Ureter (tissue), 1 donor: ENCODE measurements at regions not wholly inside any gene's neighbourhood (a gene's known extent, or its start where the extent isn't known, plus 50 kb on each side); places are given as distances from the start of the nearest gene placed in this dataset.

Experiments used
- DNase-seq: peaks from one replicate; pipeline ENCODE4 v3.0.0-alpha.2; 2020; ENCODE audit warnings: low spot score
- donor health status: DM: yes; HTN: yes; CAD: no.

- no peak for DNase-seq
Observed at GRCh38 chr2:205902041-205902899, 183.7 kb downstream of the INO80D start.

DNA sequence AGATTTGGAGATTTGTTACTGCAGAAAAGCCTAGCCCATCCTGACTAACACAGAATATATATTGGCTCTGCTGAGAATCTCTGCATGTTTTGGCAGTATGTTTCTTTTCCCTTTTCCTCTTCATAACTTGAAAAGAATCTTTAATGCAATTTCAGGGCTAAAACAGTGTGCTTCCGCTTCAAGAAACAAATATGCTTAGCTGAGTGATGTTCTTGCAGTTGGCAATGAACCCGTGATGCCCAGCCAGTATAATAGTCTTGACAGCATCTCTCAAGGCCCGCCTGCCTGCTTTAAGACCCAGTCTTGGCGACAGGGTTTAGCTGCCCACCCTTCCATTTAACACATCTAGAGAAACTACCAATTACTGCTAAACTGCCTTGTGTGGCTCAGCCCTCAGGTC, 184.5 kb downstream of the INO80D start:
- DNase-seq = no peak

- no peak for DNase-seq
Observed at GRCh38 chr2:205898744-205899143, 187.2 kb downstream of the INO80D start.

- no peak for DNase-seq
Observed at GRCh38 chr2:205895981-205896655, 189.9 kb downstream of the INO80D start.

- no peak for DNase-seq
Observed at GRCh38 chr2:205892665-205893259, 193.2 kb downstream of the INO80D start.

- DNase-seq = no peak
Observed at GRCh38 chr2:205892251-205892655, 193.7 kb downstream of the INO80D start.

- DNase-seq = no peak
Observed at GRCh38 chr2:205889114-205889513, 196.9 kb downstream of the INO80D start.

GRCh38 chr2:205887637-205888036, 198.3 kb downstream of the INO80D start:
- no peak for DNase-seq

DNA sequence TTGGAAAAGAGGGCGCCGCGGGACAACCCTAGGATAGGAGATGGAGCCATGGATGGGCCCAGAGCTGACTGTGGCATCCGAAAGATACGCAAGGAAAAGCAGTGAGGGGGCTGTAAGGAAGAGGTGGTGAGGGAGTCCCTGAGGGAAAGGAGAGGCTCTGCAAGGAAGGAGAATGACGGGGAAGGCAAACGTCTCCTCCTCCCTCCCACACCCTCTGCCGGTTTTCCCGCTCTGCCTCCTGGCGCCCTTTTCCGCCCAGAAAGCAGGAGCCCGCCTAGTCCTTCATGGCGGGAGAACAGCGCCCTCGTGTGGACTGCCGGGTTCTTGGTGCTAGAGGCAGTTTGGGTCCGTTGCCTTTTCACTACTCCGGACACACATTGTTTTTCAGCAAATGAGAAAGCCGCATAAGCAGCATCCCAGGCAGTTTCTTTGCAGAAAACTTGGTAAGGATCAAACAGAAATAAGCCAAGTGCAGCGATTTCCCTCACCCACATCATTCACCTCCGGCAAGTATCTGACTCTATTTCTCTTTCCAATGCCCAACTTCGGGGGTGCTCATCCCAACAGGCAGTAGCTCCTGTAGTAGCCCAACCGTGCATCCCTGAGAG, 200.4 kb downstream of the INO80D start:
- DNase-seq = peak; percentile 89

DNA sequence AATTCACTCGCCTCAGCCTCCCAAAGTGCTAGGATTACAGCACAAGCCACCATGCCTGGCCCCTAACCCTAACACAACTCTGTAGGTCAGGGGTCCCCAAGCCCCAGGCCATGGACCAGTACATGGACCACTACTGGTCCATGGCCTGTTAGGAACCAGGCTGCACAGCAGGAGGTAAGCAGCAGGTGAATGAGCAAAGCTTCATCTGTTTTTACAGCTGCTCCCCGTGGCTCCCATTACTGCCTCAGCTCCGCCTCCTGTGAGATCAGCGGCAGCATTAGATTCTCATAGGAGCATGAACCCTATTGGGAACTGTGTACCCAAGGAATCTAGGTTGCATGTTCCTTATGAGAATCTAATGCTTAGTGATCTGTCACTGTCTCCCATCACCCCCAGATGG, 201.7 kb downstream of the NRP2 start:
- DNase-seq = no peak

- DNase-seq = no peak
Observed at GRCh38 chr2:205882806-205883425, 200.6 kb downstream of the NRP2 start.

- no peak for DNase-seq
Observed at GRCh38 chr2:205880048-205880447, 197.7 kb downstream of the NRP2 start.

DNA sequence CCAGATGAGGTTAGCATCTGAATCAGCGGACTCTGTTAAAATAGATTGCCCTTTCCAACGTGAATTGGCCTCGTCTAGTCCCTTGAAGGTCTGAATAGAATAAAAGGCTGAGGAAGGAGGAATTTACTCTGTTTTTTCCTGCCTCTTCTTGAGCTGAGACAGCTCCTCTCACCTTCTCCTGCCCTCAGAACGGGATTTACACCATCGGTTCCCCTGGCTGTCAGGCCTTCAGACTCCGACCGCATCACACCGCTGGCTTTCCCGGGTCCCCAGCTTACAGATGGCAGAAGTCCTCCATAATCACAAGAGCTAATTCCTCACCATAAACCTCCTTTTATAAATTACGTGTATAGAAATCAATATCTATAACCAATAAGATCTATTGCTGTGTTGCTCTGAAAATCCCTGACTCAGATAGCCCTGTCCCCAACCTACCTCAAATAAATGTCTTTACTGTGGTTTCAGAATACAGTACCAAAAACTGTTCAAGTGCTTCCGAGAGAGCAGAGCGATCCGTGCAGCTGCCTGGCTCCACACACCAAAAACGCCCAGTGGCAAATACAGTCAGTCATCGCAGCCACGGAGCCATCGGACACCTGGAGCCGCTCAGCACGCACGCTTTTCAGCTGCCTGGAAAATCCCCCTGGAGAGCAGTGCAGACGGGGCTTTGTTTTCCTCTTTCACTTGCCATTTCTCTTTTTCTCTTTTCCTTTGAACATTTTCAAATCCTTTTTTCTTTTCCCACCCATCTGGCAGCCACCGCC, 196.9 kb downstream of the NRP2 start:
- DNase-seq = no peak

DNA sequence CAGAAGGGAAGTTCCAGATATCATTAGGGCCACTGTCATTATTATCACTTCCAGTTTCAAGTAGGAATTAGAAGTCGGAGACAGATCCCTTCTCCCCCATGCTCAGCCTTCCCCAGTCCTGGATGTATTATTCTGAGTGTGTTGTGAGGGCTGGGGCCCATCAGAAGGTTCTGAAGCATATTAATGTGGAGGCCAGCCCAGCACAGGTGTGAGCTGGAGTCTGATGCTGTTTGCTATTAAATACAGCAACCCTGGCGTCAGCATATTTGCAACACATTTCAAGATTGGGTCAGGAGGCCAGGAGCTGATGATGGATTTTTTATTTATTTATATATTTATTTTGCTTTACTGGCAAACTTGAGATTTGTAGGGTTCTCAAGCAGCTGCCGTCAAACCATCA, 195.2 kb downstream of the NRP2 start:
- no peak for DNase-seq

DNA sequence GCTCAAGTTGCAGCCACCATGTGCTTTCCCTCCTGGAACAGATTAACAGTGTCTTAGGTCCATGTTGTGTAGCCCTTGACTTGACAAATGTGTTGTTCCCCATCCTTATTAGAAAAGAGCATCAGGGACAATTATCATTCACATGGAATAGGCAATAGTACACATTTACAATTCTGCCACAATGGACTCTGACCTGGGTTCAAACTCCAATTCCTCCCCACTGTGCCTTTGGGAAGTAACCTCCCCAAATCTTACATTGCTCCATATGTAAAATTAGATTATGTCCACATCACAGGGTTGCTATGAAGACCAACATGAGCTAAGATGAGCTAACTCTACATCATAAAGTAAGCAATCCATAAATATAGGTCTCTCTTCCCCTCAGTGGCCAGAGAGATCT, 193.8 kb downstream of the NRP2 start:
- no peak for DNase-seq

DNA sequence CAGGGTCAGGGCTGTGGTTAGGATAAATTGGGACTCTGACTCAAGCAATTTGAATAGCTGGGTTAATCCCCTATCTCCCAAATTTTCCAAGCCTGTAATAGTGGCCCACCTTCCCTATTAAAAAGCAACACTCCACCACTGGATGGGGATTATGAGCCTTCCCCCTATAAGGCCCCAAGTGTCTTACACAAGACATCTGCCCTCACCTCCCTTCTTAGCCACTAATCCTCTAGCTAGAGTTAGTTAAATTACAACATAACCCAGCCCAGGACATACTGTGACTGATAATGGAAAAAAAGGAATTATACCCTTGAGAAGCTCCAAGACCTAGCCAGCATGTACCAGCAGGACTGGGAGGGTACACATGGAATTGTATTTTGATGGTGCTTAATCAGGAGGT, 190.4 kb downstream of the NRP2 start:
- no peak for DNase-seq

GRCh38 chr2:205869439-205869838, 187.1 kb downstream of the NRP2 start:
- no peak for DNase-seq

GRCh38 chr2:205868773-205869333, 186.6 kb downstream of the NRP2 start:
- no peak for DNase-seq

DNA sequence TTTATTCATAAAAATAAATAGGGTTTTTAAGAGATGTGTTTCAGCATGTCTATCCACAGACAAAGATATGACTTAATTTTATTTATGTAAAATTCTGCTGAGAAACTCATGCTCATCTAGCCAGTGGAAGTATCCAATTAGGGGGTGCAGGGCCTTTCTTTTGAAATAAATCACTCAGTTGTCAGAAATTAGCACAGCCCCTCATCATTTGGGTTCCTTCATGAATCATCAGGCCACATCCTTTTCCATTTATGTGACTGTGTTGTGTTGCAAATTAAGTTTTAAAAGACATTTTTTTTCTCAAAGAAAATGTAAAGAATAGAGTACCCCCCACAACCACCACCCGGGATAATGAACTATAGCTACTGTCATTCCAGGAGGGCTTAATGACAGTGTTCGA, 185.8 kb downstream of the NRP2 start:
- DNase-seq = no peak

- no peak for DNase-seq
Observed at GRCh38 chr2:205867371-205867770, 185.1 kb downstream of the NRP2 start.

GRCh38 chr2:205865905-205866441, 183.7 kb downstream of the NRP2 start:
- no peak for DNase-seq
